ENCODE measurements at regions not wholly inside any gene's neighbourhood (a gene's known extent, or its start where the extent isn't known, plus 50 kb on each side); places are given as distances from the start of the nearest gene placed in this dataset.

DNA sequence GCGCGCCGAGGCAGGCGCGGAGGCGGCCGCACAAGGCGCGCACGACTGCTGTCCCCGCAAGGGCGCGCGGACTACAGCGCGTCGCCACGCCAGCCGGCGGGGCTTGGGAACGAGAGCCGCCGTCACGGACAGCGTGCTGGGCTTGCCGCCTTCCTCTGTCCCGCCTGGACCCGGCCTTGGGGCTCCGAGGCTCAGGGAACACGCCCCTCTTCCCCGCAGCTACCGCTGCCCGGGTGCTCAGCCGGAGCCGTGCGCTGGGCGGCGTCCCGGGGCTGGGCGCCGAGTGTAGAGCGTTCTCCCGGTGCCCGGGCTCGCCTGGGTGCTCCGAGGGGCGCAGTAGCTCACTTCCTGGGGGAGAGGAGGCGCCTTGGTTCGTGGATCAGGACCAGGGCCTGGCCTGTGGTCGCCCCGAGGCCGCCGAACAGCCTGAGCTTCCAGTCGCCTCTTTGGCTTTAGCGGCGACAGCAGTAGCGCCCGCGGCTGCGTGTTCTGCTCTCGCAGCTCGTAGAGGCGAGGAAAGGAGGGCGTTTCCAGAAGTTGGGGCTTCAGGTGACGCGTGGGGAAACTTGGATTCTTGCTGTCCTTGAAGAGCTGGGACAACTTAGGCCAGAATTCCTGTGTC lies 226.7 kb upstream of the C2CD4B start:
- Histone ChIP-seq H3K27me3 (ENCODE audit: low read depth) (no peaks in the 10 kb centered on the region), H3K36me3 (no peaks in the 10 kb centered on the region), H3K4me1 (peaks cover 40% of the 10 kb centered on the region), H3K9me3 (replicated peaks) (no peaks in the 10 kb centered on the region), H3K27ac (replicated peaks) (peak overlapping the region; percentile 86), H3K4me3 (peak overlapping the region; percentile 95)
- intact Hi-C loops (cut with micrococcal nuclease): loop anchor here (5.0 to 10.0 kb wide), 2 partner anchors 156 to 263 kb away; no protein-coding TSS in a partner anchor
- TF ChIP-seq, protein P1, sequence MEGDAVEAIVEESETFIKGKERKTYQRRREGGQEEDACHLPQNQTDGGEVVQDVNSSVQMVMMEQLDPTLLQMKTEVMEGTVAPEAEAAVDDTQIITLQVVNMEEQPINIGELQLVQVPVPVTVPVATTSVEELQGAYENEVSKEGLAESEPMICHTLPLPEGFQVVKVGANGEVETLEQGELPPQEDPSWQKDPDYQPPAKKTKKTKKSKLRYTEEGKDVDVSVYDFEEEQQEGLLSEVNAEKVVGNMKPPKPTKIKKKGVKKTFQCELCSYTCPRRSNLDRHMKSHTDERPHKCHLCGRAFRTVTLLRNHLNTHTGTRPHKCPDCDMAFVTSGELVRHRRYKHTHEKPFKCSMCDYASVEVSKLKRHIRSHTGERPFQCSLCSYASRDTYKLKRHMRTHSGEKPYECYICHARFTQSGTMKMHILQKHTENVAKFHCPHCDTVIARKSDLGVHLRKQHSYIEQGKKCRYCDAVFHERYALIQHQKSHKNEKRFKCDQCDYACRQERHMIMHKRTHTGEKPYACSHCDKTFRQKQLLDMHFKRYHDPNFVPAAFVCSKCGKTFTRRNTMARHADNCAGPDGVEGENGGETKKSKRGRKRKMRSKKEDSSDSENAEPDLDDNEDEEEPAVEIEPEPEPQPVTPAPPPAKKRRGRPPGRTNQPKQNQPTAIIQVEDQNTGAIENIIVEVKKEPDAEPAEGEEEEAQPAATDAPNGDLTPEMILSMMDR (IDR thresholded peaks at IDR 0.05; ENCODE audit: borderline replicate concordance): peak; percentile 65
- peak; percentile 63 for DNase-seq

DNA sequence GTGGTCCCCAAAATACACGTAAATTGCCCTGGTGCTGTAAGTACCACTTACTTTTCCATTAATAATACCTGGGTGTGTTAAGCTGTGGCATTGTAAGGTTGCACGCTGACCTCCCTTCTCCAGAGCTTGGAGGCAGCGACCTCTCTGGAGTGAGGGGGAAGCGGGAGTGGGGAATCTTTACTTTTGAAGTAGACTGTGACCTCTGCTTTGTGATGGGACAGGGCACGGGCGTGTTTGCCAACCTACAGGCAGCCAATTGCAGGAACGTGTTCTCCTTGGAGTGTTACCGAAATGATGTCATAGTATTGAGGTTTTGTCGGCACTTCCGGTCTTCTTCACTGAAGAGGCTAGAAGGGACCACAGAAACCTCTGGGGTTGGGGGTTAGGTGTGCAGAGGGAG lies 227.3 kb upstream of the C2CD4B start:
- TF ChIP-seq, protein P1 (IDR thresholded peaks at IDR 0.05; ENCODE audit: borderline replicate concordance): no peak
- H3K27ac ChIP-seq (replicated peaks): peak overlapping the region; percentile 86
- H3K4me1 ChIP-seq: peaks cover 40% of the 10 kb centered on the region
- no peaks in the 10 kb centered on the region for H3K36me3 ChIP-seq
- intact Hi-C loops (cut with micrococcal nuclease): loop anchor here (5.0 to 10.0 kb wide), 2 partner anchors 155 to 262 kb away; no protein-coding TSS in a partner anchor
- peak; percentile 22 for DNase-seq
- H3K9me3 ChIP-seq (replicated peaks): no peaks in the 10 kb centered on the region
- H3K4me3 ChIP-seq: peak overlapping the region; percentile 95
- H3K27me3 ChIP-seq (ENCODE audit: low read depth): no peaks in the 10 kb centered on the region

DNA sequence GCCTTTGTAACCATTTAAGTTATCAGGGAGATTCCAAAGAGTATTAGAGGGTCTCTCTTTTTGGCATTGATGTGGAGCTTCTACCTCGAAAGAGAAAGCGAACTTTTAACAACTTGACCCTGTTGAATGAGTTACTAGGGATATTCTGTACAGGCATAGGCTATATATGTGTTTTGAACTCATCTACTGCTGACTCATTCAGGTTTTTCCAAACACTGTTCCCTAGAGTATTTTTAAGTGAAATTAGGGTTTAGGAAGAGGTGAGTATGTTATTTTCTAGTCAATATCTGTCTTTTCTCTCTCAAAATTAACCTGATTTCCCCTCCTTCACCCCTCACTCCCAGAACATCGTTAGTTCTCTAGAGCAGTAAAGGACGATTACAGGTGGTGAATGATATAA lies 228.1 kb upstream of the C2CD4B start:
- no peaks in the 10 kb centered on the region for H3K27me3 ChIP-seq (ENCODE audit: low read depth)
- TF ChIP-seq, protein P1 (IDR thresholded peaks at IDR 0.05; ENCODE audit: borderline replicate concordance): no peak
- H3K9me3 ChIP-seq (replicated peaks): no peaks in the 10 kb centered on the region
- DNase-seq: no peak
- H3K27ac ChIP-seq (replicated peaks): peak overlapping the region; percentile 86
- peak overlapping the region; percentile 95 for H3K4me3 ChIP-seq
- H3K4me1 ChIP-seq: peaks cover 40% of the 10 kb centered on the region
- intact Hi-C loops (cut with micrococcal nuclease): loop anchor here (5.0 to 10.0 kb wide), 2 partner anchors 154 to 262 kb away; no protein-coding TSS in a partner anchor
- no peaks in the 10 kb centered on the region for H3K36me3 ChIP-seq

DNA sequence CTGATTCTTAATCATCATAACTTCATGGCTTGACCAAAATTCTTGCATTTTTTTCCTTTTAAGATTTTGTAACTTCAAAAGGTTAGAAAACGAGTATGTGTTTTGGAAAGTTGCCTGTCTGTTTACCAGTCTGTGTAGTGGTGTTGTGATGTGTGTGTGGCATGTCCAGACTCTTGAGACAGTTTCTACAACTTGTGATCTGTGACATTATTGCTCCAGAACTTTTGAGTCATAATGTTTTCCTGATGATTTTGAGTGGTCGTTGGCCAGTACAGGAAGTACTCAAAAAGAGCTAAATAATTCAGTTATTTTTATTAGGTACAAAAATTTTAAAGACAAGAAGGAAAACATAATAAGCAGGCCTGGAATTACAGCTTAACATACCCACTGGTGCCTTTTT lies 229.0 kb upstream of the C2CD4B start:
- TF ChIP-seq, protein P1 (IDR thresholded peaks at IDR 0.05; ENCODE audit: borderline replicate concordance): no peak
- no peaks in the 10 kb centered on the region for H3K36me3 ChIP-seq
- no peaks in the 10 kb centered on the region for H3K27me3 ChIP-seq (ENCODE audit: low read depth)
- no peak overlapping the region for H3K4me3 ChIP-seq
- intact Hi-C loops (cut with micrococcal nuclease): loop anchor here (5.0 to 10.0 kb wide), 2 partner anchors 153 to 261 kb away; no protein-coding TSS in a partner anchor
- no peak overlapping the region for H3K27ac ChIP-seq (replicated peaks)
- no peak for DNase-seq
- H3K9me3 ChIP-seq (replicated peaks): no peaks in the 10 kb centered on the region
- peaks cover 40% of the 10 kb centered on the region for H3K4me1 ChIP-seq

DNA sequence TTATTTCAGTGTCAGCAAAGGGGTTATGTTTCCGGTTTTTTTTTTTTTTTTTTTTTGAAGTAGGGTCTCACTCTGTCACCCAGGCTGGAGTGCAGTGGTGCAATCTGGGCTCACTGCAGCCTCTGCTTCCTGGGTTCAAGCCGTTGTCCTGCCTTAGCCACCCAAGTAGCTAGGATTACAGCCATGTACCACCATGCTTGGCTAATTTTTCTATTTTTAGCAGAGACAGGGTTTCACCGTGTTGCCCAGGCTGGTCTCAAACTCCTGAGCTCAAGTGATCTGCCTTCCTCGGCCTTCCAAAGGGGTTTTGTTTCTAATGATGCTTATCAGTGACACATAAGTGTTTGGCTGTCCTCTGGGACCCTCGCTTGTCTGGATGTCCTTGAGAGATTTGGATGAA lies 235.7 kb upstream of the C2CD4B start:
- Histone ChIP-seq H3K9me3 (replicated peaks) (no peaks in the 10 kb centered on the region), H3K36me3 (no peaks in the 10 kb centered on the region), H3K4me3 (no peak overlapping the region), H3K27me3 (ENCODE audit: low read depth) (no peaks in the 10 kb centered on the region), H3K4me1 (peaks cover 49% of the 10 kb centered on the region), H3K27ac (replicated peaks) (no peak overlapping the region)
- no peak for DNase-seq
- TF ChIP-seq, protein P1 (IDR thresholded peaks at IDR 0.05; ENCODE audit: borderline replicate concordance): no peak
- intact Hi-C loops (cut with micrococcal nuclease): no loop called here
